ENCODE measurements at regions not wholly inside any gene's neighbourhood (a gene's known extent, or its start where the extent isn't known, plus 50 kb on each side); places are given as distances from the start of the nearest gene placed in this dataset.

DNA sequence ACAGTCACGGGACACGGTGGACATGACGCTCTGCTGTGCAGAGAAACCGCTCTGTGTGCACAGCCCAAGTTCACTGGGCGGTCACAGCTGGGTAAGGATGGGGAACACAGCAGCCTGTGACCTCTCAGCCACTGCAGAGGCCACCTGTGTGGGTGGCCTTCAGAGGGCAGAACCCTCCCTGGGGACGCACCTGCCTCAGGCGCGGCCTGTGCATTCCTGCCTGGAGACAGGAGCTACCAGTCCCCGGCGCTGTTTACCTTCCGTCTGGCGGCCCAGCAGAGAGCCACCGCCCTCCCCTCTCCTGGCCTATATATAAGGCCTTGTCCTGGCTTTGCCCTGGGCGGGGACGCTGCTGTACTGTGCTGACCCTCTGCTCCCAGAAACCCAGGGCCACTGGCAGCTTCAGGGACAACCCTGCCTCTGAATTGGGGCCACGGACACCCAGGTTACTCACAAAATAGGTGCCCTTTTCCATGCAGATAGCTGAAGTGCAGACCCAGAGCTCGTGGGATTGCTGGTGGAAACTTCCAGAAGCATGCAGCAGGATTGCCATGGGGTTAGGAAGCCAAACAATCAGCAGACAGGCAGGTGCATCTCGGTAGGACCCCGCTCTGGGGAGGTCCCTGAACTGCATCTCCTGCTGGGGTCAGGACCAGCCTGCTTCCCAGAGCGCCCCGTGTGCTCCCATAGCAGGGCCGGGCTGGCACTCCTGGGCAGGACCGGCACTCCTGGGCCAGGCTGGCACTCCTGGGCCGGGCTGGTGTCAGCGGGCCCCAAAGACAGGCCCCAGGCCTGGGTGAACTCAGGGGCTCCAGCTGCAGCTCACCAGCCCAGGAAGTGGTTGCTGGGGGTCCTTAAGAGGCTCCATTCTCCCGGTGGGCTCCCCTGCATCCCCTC is 83.6 kb downstream of the SIK1 start:
- H3K4me3 Mint-ChIP-seq: no peak overlapping the region
- no peaks in the 10 kb centered on the region for H3K4me1 Mint-ChIP-seq (ENCODE audit: low read depth)
- no peaks in the 10 kb centered on the region for H3K9me3 Mint-ChIP-seq
- no peak for DNase-seq
- H3K36me3 Mint-ChIP-seq (ENCODE audit: insufficient read depth): no peaks in the 10 kb centered on the region
- peaks cover 2% of the 10 kb centered on the region for H3K27me3 Mint-ChIP-seq (ENCODE audit: low read depth)
- ATAC-seq: no peak

- DNase-seq (no peak), ATAC-seq (no peak)
- peaks cover 2% of the 10 kb centered on the region for H3K27me3 Mint-ChIP-seq (ENCODE audit: low read depth)
- no peaks in the 10 kb centered on the region for H3K9me3 Mint-ChIP-seq
- no peaks in the 10 kb centered on the region for H3K36me3 Mint-ChIP-seq (ENCODE audit: insufficient read depth)
- no peak overlapping the region for H3K4me3 Mint-ChIP-seq
- peaks cover 2% of the 10 kb centered on the region for H3K4me1 Mint-ChIP-seq (ENCODE audit: low read depth)
These were observed 84.5 kb downstream of the SIK1 start for GRCh38 chr21:43342301-43342881.

DNA sequence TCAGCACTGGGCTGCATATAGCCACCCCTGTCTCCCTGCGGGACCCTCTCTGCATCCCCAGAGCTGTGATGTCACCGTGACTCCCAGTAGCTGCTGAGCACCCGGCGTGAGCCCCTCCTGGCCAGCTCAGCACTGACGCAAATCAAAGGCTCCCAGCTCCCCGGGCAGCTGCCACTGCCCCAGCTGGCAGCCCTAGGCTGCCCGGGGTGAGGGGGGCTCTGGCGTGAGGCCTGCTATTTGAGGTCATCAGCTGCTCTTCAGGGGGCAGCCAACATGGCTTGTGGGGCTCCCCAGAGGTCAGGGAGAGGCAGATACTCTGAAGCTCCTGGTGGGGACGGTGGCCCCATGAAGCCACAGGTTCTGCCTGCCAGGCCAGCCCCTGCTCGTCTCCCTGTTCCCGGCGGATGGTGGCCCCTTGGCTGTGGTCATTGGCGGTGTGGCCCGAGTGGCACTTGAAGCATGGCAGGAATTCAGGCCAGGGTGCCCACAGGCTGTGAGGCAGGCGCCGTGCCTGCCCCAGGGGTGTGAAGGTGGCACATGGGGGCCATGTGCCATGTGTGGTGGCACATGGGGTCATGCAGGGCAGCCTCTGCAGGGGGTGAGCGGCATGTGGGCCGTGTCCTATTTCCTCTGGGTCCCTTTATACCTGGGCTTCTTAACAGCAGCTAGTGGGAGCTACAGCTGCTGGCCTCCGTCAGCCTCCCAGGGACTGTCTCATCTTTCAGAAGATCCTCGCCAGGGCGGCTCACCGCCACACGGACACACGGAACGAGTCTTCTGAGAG is 85.4 kb downstream of the SIK1 start:
- DNase-seq (no peak), ATAC-seq (no peak)
- H3K27me3 Mint-ChIP-seq (ENCODE audit: low read depth): peaks cover 2% of the 10 kb centered on the region
- H3K4me3 Mint-ChIP-seq: no peak overlapping the region
- no peaks in the 10 kb centered on the region for H3K36me3 Mint-ChIP-seq (ENCODE audit: insufficient read depth)
- peaks cover 2% of the 10 kb centered on the region for H3K4me1 Mint-ChIP-seq (ENCODE audit: low read depth)
- H3K9me3 Mint-ChIP-seq: no peaks in the 10 kb centered on the region

DNA sequence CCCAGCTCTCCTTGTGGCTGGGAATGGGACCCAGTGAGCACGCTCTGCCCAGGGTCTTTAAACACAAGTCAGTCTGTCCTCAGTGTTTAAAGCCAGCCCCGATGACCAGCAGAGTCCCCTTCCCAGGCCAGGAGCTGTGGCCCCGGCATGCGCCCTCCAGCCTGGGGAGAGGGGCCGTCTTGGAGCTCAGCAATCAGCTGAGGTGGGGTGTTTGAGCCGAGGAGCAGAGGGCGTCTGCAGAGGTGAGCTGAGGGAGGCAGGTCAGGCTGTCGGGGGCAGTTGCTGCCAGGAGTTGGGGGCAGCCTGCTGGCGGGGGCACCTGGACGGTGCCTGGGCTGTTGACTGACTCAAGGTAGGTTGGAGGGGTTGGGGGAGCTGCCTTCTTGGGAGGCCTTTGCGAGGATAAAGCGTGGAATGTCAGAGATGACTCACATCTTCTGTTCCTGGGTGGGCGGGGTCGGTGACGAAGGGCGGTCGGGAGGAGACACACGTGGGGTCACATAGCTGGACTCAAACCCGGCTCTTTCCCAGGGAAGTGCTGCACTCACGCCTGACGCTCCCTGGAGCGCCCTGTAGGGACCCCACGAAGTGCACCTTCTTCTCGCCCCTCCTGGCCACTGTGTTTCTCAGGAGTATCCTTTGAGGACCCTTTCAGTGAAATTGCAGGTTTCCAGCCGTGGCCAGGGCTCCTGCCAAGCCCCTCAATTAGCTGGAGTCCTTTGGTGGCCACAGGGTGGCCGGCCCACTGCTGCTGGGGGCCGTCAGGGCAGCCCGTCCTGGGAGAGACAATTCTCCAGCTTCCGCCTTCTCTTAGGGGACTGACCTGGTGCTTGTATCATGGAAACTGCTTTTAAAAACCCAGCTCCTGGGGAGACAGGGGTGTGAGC is 86.2 kb downstream of the SIK1 start:
- Mint-ChIP-seq H3K4me3 (no peak overlapping the region), H3K4me1 (ENCODE audit: low read depth) (peaks cover 2% of the 10 kb centered on the region), H3K9me3 (no peaks in the 10 kb centered on the region), H3K36me3 (ENCODE audit: insufficient read depth) (no peaks in the 10 kb centered on the region), H3K27me3 (ENCODE audit: low read depth) (peaks cover 2% of the 10 kb centered on the region)
- no peak for DNase-seq
- no peak for ATAC-seq

DNA sequence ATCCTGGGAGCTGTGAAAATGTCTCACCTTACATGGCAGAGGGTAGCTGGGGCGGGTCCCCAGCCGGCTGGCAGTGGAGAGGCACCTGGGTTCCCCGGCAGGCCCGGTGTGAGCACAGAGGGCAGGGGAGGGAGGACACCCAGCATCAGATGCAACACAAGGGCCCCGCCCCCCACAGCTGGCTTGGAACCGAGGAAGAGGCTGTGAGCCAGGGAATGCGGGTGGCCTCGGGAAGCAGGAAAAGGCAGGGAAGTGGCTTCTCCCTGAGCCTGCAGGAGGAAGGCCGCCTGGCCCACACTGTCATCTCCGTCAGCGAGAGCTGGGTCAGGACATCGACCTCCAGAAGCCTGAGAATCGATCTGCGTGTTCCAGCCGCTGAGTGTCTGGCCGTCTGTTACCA is 87.3 kb downstream of the SIK1 start:
- no peak for ATAC-seq
- Mint-ChIP-seq H3K36me3 (ENCODE audit: insufficient read depth) (no peaks in the 10 kb centered on the region), H3K9me3 (no peaks in the 10 kb centered on the region), H3K4me3 (no peak overlapping the region), H3K4me1 (ENCODE audit: low read depth) (peaks cover 2% of the 10 kb centered on the region), H3K27me3 (ENCODE audit: low read depth) (peaks cover 2% of the 10 kb centered on the region)
- DNase-seq: no peak

DNA sequence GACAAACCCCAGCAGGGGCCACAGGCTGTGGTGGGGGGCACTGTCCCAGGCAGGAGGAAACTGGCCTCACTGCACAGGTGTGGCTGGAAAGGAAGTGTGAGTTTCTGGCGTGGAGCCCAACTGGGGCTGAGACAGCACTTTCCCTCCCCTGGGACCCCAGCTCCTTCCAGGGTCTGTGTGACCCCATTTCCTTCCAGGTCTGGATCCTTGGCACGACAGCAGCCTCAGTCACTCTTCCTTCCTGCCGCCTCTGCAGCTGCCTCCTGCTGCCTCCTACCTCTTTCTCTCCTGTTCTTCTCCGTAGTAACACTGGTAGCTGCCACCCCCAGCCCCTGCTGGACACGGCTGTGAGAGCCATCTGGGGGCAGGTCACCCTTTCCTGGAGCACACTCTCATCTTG is 88.0 kb downstream of the SIK1 start:
- Mint-ChIP-seq H3K9me3 (no peaks in the 10 kb centered on the region), H3K36me3 (ENCODE audit: insufficient read depth) (no peaks in the 10 kb centered on the region), H3K27me3 (ENCODE audit: low read depth) (peaks cover 2% of the 10 kb centered on the region), H3K4me1 (ENCODE audit: low read depth) (peaks cover 2% of the 10 kb centered on the region), H3K4me3 (no peak overlapping the region)
- ATAC-seq (no peak), DNase-seq (no peak)

DNA sequence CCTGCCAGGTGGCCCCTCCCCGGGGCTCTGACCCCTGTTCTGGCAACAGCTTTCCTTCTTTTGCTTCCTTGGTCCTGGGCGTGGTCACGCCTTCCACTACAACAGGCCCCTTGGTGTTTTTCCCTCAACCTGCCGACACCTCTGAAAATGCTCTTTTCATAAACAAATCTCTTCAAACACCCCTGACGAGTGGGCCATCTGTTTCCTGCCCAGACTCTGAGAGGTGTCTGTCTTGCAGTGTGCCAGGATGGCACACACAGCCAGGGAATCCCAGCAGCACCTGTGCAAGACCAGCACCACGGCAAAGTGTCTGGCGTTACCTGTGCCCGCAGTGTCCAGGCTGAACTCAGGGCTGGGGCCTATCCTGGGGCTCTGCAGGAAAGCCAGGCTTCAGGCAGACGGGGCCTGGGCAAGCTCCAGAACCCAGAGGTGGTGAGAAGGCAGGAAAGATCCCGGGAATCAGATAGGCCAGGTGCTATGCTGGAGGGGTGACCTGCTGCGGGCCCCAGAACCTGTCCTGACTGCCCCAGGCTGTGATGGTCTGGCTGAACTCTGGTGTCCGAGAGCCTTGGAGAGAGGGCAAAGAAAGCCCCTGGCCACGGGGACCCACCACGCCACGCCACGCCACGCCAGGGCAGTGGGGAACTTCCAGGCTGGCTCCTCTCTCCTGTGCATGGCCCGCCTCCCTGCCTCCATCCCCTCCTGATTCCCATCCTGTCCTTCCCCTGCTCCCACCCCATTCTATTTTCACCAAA is 88.9 kb downstream of the SIK1 start:
- no peaks in the 10 kb centered on the region for H3K36me3 Mint-ChIP-seq (ENCODE audit: insufficient read depth)
- no peak for DNase-seq
- no peaks in the 10 kb centered on the region for H3K9me3 Mint-ChIP-seq
- ATAC-seq: no peak
- H3K27me3 Mint-ChIP-seq (ENCODE audit: low read depth): peaks cover 2% of the 10 kb centered on the region
- peaks cover 2% of the 10 kb centered on the region for H3K4me1 Mint-ChIP-seq (ENCODE audit: low read depth)
- no peak overlapping the region for H3K4me3 Mint-ChIP-seq

DNA sequence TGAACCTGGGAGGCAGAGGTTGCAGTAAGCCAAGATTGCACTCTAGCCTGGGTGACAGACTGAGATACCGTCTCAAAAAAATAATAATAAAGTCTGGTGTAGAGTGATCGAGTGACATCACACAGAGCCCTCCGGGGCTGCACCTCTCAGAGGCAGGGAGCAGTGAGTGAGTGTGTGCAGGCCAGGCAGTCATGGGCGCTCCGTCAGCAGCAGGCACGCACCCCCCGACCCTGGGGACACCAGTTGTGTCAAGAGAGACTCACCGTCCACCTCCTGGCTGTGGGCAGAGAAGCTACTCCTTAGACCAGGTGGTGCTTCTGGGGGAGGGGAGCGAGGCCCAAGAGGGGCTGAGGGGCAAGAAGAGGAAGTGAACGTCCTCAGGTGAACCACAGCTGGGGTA is 91.8 kb downstream of the SIK1 start:
- H3K9me3 Mint-ChIP-seq: no peaks in the 10 kb centered on the region
- H3K27me3 Mint-ChIP-seq (ENCODE audit: low read depth): peaks cover 6% of the 10 kb centered on the region
- no peak overlapping the region for H3K4me3 Mint-ChIP-seq
- ATAC-seq (no peak), DNase-seq (no peak)
- H3K4me1 Mint-ChIP-seq (ENCODE audit: low read depth): peaks cover 2% of the 10 kb centered on the region
- H3K36me3 Mint-ChIP-seq (ENCODE audit: insufficient read depth): no peaks in the 10 kb centered on the region

- no peak overlapping the region for H3K4me3 Mint-ChIP-seq
- no peak for ATAC-seq
- H3K9me3 Mint-ChIP-seq: no peaks in the 10 kb centered on the region
- no peaks in the 10 kb centered on the region for H3K36me3 Mint-ChIP-seq (ENCODE audit: insufficient read depth)
- H3K27me3 Mint-ChIP-seq (ENCODE audit: low read depth): peaks cover 6% of the 10 kb centered on the region
- peaks cover 2% of the 10 kb centered on the region for H3K4me1 Mint-ChIP-seq (ENCODE audit: low read depth)
- DNase-seq: no peak
These were observed 92.5 kb downstream of the SIK1 start for GRCh38 chr21:43334214-43334958.

DNA sequence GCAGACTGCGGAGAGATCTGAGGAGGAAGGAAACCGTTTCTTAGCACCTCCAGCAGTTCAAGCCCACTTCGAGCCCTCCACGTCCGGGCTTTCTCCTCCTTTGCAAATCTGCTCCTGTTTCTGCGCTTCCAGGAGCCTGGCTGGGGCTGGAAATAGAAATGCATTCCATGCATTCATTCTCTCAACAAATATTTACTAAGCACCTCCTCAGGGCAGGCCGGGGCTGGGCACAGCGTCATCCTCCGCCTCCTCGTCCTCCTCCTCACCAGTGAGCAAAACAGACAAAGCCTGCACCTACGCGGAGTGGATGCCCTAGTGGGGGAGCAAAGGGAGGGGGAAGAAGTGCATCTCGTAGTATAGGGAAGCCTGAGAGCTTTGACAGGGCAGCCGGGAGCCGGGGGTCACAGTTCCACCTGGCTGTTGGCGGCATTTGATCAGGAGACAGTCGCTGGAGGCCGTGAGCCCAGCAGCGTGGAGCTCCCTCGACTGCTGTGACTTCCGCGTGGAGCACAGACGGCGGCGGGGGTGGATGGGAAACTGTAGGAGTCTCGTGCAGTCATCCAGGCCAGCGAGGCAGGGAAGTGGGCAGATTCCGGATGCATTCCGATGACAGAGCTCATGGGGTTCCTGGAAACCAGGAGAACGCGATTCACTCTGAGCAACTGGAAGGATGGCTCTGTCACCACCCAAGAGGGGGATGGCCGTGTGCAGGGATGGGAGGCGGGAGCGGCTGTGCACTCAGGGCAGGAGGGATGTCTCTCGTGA is 93.5 kb downstream of the SIK1 start:
- H3K4me1 Mint-ChIP-seq (ENCODE audit: low read depth): peaks cover 2% of the 10 kb centered on the region
- H3K9me3 Mint-ChIP-seq: no peaks in the 10 kb centered on the region
- ATAC-seq: no peak

GRCh38 chr21:43332861-43333297 is 94.1 kb downstream of the SIK1 start:
- Mint-ChIP-seq H3K4me3 (no peak overlapping the region), H3K9me3 (no peaks in the 10 kb centered on the region), H3K4me1 (ENCODE audit: low read depth) (peaks cover under 1% of the 10 kb centered on the region), H3K27me3 (ENCODE audit: low read depth) (peaks cover 8% of the 10 kb centered on the region), H3K36me3 (ENCODE audit: insufficient read depth) (no peaks in the 10 kb centered on the region)
- ATAC-seq (no peak), DNase-seq (no peak)

More for the DNA sequence above, 93.5 kb downstream of the SIK1 start:
- no peak for DNase-seq
- H3K4me3 Mint-ChIP-seq: no peak overlapping the region
- H3K27me3 Mint-ChIP-seq (ENCODE audit: low read depth): peaks cover 5% of the 10 kb centered on the region
- no peaks in the 10 kb centered on the region for H3K36me3 Mint-ChIP-seq (ENCODE audit: insufficient read depth)
